GM21526 (cell line): ENCODE measurements at regions not wholly inside any gene's neighbourhood (a gene's known extent, or its start where the extent isn't known, plus 50 kb on each side); places are given as distances from the start of the nearest gene placed in this dataset.
"Not testable (repeated sequence)": the region's sequence is repeated elsewhere in the genome, so short reads cannot be mapped to it uniquely, and the experiment has no call there.

ENCODE experiments used
- ATAC-seq: cut with Tn5 transposase; IDR thresholded peaks from one replicate; pipeline ENCODE4 v1.9.1; 2021; ENCODE audit warnings: moderate library complexity; ENCODE audit not compliant: unreplicated experiment, low FRiP score

DNA sequence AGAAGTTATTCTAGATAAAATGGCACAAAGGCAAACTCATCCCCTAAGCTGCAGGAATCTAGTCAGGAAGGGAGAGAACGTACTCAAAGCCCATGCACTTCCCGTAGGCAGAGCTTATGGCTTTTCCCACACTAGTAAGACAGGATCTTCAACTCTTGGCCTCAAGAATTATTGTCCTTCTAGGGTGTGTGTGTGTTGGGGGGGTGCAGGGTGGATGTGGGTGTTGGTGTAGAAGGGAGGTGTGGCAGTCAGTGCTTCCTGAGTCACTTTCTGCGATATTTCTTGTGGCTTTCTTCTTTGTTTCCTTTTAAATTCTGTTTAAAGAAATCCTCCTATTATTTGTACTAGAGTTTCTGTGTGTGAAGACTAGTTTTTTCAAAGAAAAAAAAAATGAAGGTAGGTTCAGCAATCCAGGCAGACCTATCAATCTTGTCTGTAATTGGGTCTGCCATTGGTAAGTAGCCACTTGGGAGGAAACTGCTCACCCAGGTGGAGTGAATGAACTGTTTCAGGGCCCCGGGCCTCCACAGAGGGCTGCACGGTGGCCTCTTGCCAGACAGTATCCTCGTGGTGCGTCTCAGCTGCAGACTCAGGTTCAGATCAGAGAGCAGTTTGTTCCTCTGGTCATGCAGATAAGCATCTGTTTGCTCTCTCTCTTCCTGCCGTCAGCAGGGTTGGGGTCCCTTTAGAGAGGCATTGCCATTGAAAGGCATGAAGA lies 131.9 kb downstream of the NPR3 start:
- ATAC-seq = no peak

DNA sequence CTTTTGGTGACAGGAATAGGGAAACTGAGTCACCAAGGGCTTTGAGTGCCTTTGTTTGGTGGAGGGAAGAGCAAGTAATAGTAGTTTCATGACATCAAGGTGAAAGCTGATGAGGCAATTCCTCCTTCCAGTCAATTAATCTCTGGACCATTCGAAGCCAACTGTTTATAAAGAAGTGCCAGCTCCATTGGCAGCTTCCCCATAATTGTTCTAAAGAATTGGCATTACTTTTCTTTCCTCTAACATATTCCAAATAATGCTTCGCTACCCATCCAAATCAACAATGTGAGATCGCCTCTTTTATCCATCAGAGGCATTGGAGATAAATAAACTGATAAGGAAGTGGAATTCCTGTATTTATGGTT lies 132.4 kb downstream of the NPR3 start:
- no peak for ATAC-seq

DNA sequence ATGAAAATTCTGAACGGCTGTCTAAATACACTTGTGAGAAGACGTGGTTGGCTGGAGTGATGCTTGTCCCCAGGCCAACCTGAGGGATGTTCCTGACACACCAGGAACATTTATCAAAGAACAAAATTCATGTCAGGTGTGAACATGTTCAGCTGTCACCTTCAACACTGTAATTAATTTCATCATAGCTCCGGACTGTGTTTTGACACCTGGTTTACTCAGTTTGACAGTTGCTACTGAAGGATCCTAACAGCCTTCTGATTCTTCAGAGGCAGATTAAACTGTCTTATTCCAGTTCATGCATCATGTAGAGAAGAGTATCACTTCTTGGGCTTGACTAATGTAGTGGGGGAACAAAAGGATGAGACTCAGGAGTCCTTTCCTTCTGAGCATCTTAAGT lies 134.1 kb downstream of the NPR3 start:
- ATAC-seq = no peak

DNA sequence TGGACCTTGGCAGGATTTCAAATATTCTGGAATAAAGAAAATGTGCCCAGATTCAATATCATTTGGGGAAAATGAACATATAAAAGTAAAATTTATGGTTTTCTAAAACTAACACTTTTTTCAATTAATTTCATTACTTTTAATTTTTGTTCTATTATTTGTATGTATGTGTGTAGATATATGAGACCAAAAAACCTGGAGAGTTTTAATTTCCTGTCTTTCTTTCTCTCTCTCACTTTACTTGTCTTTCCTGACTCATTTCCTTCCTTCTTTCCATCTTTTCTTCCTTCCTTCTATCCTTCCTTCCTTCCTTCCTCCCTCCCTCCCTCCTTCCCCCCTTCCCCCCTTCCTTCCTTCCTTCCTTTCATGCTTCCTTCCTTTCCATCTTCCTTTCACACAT lies 137.0 kb downstream of the NPR3 start:
- ATAC-seq = no peak

DNA sequence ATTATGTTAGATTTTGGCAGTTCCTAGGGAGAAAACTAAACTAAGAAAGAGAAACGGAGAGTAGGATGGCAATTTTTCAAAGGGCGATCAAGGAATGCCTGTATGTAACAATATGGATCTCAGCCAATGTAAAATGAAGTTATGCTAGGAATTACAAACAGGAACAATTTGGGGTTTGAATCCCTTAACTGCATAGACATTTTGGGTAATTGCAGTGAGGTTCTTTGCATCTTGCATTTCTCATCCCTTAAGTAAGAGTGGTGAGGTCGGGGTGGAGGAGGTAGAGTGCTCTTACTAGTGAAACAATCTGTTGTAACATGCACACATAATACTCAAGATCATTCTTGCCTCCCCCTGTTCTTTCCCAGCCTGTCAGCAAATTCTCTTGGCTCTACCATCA lies 137.6 kb downstream of the NPR3 start:
- ATAC-seq = no peak

- no peak for ATAC-seq
Observed at GRCh38 chr5:32850817-32851496, 139.8 kb downstream of the NPR3 start.

DNA sequence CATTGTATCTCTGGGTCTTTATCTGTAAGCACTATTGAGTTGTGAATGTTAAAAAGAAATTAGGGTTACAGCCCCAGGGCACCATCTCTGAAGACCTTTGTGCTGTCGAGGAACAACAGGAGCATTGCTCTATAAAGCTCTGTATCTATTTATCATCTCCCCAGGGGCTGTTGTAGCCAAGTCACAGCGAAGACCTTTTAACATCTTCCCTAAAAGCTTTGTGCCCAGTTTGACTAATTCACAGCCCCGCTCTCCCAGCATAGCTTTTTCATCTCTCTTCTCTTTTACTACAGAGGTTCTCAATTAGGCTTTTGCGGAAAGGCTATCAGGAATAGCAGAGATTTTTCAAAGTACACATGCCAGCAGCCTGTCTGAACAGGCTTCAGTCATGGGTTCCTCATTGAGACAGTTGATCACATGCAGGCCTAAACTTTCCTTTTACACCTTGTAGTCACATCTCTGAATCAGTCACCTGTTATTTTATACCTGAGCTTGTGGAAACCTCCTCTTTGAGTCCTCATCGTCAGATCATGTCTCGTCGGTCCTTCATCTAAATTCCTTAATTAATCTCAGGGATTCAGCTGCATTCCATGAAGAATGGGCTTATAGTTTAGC lies 140.5 kb downstream of the NPR3 start:
- ATAC-seq = no peak

DNA sequence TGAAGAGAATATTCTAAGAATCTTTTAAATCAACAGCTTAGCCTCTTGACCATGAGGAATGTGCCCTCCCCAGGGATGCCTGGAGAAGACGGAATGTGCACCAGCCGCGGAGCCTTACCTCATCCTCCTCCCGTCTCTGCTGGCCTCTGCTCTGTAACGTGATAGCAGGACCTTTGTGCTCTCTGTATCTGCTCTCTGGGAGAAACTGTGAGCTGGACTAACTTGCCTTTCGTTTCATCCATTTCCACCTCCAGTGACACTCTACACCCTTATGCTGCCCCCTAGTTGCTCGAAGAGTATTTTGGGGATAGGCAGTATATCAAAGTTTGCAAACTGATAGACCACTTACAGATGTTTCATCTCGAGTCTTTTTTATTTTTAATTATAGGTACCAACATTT lies 141.4 kb downstream of the NPR3 start:
- no peak for ATAC-seq

GRCh38 chr5:32852976-32853375 lies 141.9 kb downstream of the NPR3 start:
- no peak for ATAC-seq

DNA sequence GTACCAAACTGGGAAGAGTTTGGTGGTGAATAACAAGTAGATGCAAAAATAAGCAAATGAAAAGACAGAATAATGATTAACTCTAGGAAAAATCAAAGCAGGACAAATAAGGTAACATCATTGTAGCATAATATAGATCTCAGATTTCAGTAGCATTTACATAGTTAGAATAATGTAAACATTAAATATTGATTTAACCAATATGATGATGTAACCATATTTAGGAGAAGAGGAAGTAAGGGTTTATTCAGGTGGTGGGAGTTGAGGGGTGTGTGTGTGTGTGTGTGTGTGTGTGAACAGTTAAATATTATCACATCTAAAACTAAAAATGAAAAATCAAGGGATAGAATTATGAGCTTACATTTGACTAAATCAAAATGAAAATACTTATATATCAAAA lies 143.4 kb downstream of the NPR3 start:
- ATAC-seq = no peak

- no peak for ATAC-seq
Observed at GRCh38 chr5:32859211-32859641, 148.1 kb downstream of the NPR3 start.

DNA sequence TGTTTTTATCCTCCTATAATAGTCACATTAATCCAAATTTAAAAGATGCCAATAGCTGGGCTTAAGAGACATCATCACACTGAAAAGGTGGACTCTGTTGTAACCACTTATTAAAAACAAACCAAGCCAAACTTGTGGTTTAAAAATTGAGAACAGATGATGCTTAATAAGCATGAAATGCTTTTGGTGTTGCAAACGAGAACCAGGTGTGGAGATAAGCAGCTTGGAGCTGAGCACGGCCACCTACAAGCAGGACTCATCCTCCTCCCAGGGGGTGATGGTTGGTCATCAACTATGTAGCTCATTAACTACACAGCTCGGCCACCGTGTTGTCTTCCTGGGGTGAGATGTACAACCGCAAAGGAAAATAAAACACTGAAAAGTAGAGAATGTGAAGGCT lies 154.4 kb downstream of the NPR3 start:
- no peak for ATAC-seq

DNA sequence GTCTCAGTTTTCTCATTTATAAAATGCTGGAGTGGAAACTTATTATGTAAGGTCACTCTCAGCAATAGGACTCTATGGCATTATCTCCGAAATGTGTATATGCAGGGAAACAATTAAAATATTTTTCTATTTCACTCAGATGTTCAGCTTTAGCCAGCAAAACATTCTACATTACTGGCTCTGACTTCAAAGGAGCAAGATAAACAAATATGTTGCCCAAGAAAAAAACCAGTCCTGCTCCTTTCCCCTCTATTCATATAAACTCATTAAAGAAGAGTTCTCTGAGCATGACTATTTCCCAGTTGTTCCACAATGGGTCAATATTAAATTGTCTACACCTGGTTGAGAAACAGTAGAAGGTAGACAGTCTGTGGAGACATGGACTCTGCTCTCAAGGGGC lies 155.0 kb downstream of the NPR3 start:
- no peak for ATAC-seq

DNA sequence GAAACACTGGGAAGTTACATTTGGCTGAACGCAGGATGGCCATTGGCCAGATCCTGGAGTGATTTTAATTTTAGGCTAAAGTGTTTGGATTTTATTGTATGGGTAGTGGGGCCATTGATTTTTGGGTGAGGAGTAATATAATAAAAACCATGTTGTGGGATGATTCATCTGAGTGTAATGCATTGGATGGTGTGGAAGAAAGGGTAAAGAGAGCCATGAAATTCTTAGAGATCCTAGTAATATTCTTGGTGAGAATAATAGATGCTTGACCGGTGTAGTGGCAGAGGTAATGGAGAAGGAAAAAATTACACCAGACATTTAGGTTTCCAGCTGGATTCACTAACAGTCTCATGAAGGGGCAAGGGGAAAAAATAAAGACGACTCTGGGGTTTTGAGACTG lies 158.1 kb downstream of the NPR3 start:
- ATAC-seq = no peak

DNA sequence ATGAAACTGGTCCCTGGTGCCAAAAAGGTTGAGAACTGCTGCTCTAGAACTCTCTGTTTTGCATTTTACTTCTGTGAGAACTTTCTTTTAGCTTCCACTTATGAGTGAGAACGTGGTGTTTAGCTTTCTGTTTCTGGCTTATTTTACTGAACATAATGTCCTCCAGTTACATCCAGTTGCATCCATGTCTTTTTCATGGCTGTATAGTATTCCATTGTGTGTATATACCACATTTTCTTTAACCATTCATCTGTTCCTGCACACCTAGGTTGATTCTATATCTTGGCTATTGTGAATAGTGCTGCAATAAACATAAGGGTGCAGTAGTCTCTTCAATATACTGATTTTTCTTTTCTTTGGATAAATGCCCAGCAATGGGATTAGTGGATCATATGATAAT lies 165.7 kb downstream of the NPR3 start:
- ATAC-seq = no peak

DNA sequence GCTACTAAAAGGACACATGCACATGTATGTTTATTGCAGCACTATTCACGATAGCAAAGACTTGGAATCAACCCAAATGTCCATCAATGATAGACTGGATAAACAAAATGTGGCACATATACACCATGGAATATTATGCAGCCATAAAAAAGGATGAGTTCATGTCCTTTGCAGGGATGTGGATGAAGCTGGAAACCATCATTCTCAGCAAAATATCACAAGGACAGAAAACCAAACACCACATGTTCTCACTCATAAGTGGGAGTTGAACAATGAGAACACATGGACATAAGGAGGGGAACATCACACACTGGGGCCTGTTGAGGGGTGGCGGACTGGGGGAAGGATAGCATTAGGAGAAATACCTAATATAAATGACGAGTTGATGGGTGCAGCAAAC lies 168.2 kb downstream of the NPR3 start:
- not testable (repeated sequence) for ATAC-seq

DNA sequence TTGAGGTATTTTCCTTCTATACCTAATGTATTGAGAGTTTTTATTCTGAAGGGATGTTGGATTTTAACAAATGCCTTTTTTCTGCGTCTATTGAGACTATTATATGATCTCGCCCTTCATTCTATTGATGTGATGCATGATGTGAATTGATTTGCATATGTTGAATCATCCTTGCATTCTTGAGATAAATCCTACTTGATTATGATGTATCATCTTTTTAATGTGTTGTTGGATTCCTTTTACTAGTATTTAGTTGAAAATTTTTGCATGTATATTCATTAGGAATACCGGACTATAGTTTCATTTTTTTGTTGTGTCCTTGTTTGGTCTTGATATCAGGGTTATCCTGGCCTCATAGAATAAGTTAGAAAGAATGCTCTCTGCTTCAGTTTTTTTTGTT lies 169.7 kb downstream of the NPR3 start:
- ATAC-seq = no peak

DNA sequence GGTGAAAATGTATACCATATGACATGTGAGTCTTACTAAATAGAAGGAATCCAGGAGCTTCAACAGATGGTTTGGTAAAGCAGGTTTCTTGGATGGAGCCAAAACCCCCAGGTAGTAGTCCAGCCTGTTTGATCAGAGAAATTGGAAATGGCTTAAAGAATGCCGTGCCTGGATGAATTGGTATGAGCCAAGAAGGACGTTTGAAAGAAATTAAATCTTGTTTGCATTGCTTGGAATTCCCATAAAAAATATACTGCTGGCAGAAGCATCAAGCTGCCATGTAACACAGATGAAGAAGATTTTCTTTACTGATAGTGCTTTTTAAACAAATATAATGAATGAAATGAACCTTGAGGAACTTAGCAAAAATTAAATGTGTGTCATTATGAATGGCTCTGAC lies 176.3 kb downstream of the NPR3 start:
- ATAC-seq = no peak

GRCh38 chr5:32889078-32889477 lies 178.0 kb downstream of the NPR3 start:
- no peak for ATAC-seq

DNA sequence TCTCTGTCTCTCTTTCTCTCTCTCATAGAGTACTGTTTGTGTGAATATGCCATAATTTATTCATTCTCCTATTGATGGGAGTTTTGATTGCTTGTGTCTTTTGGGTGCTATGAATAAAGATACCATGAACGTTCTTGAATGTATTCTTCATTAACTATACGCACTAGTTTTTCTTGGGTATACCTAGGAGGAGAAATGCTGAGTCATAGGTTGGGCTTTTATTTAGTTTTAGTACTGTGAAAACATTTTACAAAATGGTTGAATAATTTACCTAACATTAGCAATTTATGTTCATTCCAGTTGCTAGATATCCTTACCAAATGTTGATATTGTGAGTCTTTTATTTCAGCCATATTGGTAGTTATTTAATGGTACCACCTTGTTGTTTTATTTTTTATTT lies 192.5 kb downstream of the NPR3 start:
- no peak for ATAC-seq

DNA sequence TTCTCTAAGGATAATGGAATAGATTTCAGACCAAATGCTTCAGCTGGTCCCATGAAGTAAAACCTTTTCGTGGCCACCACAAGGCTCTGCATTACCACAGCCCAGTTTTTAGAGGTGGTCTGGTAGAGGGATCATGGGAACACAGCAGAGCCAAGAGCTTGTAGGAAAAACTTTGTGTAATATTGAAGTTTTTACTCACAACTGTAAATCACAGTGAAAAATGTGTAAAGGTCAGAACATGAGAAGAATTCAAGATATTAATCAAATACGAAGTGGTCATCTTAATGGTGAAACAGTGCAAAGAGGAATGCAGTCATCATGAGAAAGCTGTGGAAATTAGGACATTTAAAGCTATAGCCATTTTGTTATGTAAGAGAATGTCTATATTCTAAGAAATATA lies 197.5 kb downstream of the NPR3 start:
- ATAC-seq = no peak

DNA sequence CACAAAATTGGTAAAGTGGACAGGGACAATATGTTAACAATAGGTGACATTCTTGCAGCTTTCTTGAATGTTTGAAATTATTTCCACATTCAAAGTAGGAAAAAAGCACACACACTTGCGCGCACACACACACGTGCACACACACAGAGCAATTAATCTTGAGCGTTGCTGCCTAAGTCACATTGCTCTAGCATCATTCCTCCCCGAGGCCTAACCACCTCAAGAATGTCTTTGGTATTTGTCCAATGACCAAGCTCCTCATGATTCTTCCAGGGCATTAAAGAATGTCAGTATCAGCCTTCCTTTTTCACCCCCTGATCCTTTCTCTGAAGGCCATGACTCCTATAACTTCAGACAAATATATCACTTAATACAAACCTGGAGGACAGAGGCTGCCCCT lies 198.1 kb downstream of the NPR3 start:
- ATAC-seq = no peak
